Omental fat pad (tissue), 1 donor: ENCODE measurements at regions not wholly inside any gene's neighbourhood (a gene's known extent, or its start where the extent isn't known, plus 50 kb on each side); places are given as distances from the start of the nearest gene placed in this dataset. TPM values are rescaled to one million over a fixed set of nuclear protein-coding genes. Genes with fewer than 3 reads are reported as not detected.

Experiments used
- small RNA-seq: library from RNA; depleted of rRNA; stranded (forward); fragments of <200 nt; gene quantifications from one replicate; pipeline ENCODE3, GENCODE V24; 2016

Small RNA genes lying in the stretch of these regions (small RNA-seq; reads per million reads assigned to genes)
- not detected for gene RNU6-741P
